ENCODE measurements at regions not wholly inside any gene's neighbourhood (a gene's known extent, or its start where the extent isn't known, plus 50 kb on each side); places are given as distances from the start of the nearest gene placed in this dataset.
"Not testable (repeated sequence)": the region's sequence is repeated elsewhere in the genome, so short reads cannot be mapped to it uniquely, and the experiment has no call there.

GRCh38 chr3:194945508-194945907 lies 259.8 kb downstream of the FAM43A start:
- TF ChIP-seq CTCF (conservative IDR thresholded peaks at IDR 0.05; ENCODE audit: low read length): no peak
- DNase-seq (ENCODE audit: low read depth): no peak
- no peak overlapping the region for H3K4me3 ChIP-seq (ENCODE audit: low read length)

GRCh38 chr3:194946091-194946490 lies 260.4 kb downstream of the FAM43A start:
- no peak for DNase-seq (ENCODE audit: low read depth)
- TF ChIP-seq CTCF (conservative IDR thresholded peaks at IDR 0.05; ENCODE audit: low read length): no peak

GRCh38 chr3:194949592-194949991 lies 263.9 kb downstream of the FAM43A start:
- no peak overlapping the region for H3K4me3 ChIP-seq (ENCODE audit: low read length)
- no peak for DNase-seq (ENCODE audit: low read depth)
- TF ChIP-seq CTCF (conservative IDR thresholded peaks at IDR 0.05; ENCODE audit: low read length): no peak

More at GRCh38 chr3:194946091-194946490, 260.4 kb downstream of the FAM43A start:
- no peak overlapping the region for H3K4me3 ChIP-seq (ENCODE audit: low read length)

GRCh38 chr3:194950906-194951628 lies 265.4 kb downstream of the FAM43A start:
- H3K4me3 ChIP-seq (ENCODE audit: low read length): no peak overlapping the region
- no peak for DNase-seq (ENCODE audit: low read depth)
- TF ChIP-seq CTCF (conservative IDR thresholded peaks at IDR 0.05; ENCODE audit: low read length): no peak

GRCh38 chr3:194951629-194951920 lies 265.9 kb downstream of the FAM43A start:
- DNase-seq (ENCODE audit: low read depth); H3K4me3 ChIP-seq (ENCODE audit: low read length): not testable (repeated sequence)

- no peak overlapping the region for H3K4me3 ChIP-seq (ENCODE audit: low read length)
- TF ChIP-seq CTCF (conservative IDR thresholded peaks at IDR 0.05; ENCODE audit: low read length): no peak
- no peak for DNase-seq (ENCODE audit: low read depth)
Measured at GRCh38 chr3:194951931-194952582, 266.4 kb downstream of the FAM43A start.

GRCh38 chr3:194952841-194953241 lies 267.2 kb downstream of the FAM43A start:
- no peak overlapping the region for H3K4me3 ChIP-seq (ENCODE audit: low read length)
- no peak for TF ChIP-seq CTCF (conservative IDR thresholded peaks at IDR 0.05; ENCODE audit: low read length)
- no peak for DNase-seq (ENCODE audit: low read depth)
